Inferior parietal cortex (tissue), 1 donor: ENCODE measurements at regions not wholly inside any gene's neighbourhood (a gene's known extent, or its start where the extent isn't known, plus 50 kb on each side); places are given as distances from the start of the nearest gene placed in this dataset.
"Not testable (repeated sequence)": the region's sequence is repeated elsewhere in the genome, so short reads cannot be mapped to it uniquely, and the experiment has no call there.

ENCODE experiments used
- DNase-seq: peaks from one replicate; pipeline ENCODE4 v3.0.0-alpha.2; 2016; ENCODE audit errors: extremely low spot score

- DNase-seq, result no peak
Observed at GRCh38 chr20:23151008-23151703, 65.0 kb upstream of the CD93 start.

GRCh38 chr20:23150304-23151007, 64.3 kb upstream of the CD93 start:
- no peak for DNase-seq

- no peak for DNase-seq
Observed at GRCh38 chr20:23149623-23150279, 63.6 kb upstream of the CD93 start.

GRCh38 chr20:23148731-23149570, 62.8 kb upstream of the CD93 start:
- no peak for DNase-seq

GRCh38 chr20:23147964-23148730, 62.0 kb upstream of the CD93 start:
- no peak for DNase-seq

- DNase-seq, result no peak
Observed at GRCh38 chr20:23147647-23147963, 61.5 kb upstream of the CD93 start.

GRCh38 chr20:23146857-23147637, 60.9 kb upstream of the CD93 start:
- no peak for DNase-seq

GRCh38 chr20:23146181-23146580, 60.1 kb upstream of the CD93 start:
- no peak for DNase-seq

GRCh38 chr20:23145281-23145700, 59.2 kb upstream of the CD93 start:
- DNase-seq, result no peak

GRCh38 chr20:23144856-23145255, 58.7 kb upstream of the CD93 start:
- no peak for DNase-seq

GRCh38 chr20:23143986-23144690, 58.0 kb upstream of the CD93 start:
- DNase-seq, result no peak

- DNase-seq, result no peak
Observed at GRCh38 chr20:23143098-23143497, 57.0 kb upstream of the CD93 start.

GRCh38 chr20:23142162-23143050, 56.3 kb upstream of the CD93 start:
- no peak for DNase-seq

- no peak for DNase-seq
Observed at GRCh38 chr20:23141450-23142161, 55.5 kb upstream of the CD93 start.

- DNase-seq, result no peak
Observed at GRCh38 chr20:23140991-23141390, 54.9 kb upstream of the CD93 start.

- DNase-seq, result not testable (repeated sequence)
Observed at GRCh38 chr20:23139984-23140383, 53.9 kb upstream of the CD93 start.

- no peak for DNase-seq
Observed at GRCh38 chr20:23139524-23139923, 53.4 kb upstream of the CD93 start.

- no peak for DNase-seq
Observed at GRCh38 chr20:23138682-23139081, 52.6 kb upstream of the CD93 start.
